Esophagus squamous epithelium (tissue), 5 donors: ENCODE measurements at regions not wholly inside any gene's neighbourhood (a gene's known extent, or its start where the extent isn't known, plus 50 kb on each side); places are given as distances from the start of the nearest gene placed in this dataset.

Experiments used
- DNase-seq: peaks from one replicate; lab custom pipeline; 2025; lab: John Stamatoyannopoulos, UW
- H3K27ac ChIP-seq, 4 donors: fragments of 200-600 bp; sonication (generic); one replicate each; pipeline ENCODE4 v1.5.1; 2016 to 2019; ENCODE audit warnings: mild to moderate bottlenecking in 1 of 4
- H3K27me3 ChIP-seq, 4 donors: fragments of 200-600 bp; sonication (generic); 1 replicate in 3 of 4; 2 replicates in 1 of 4; pipeline versions ENCODE4 v1.5.1 to v1.6.0; 2017 to 2021; ENCODE audit warnings: antibody characterized with exemption in 1 of 4
- H3K36me3 ChIP-seq, 3 donors: fragments of 200-600 bp; sonication (generic); one replicate each; pipeline ENCODE4 v1.5.1; 2016 to 2019
- H3K4me1 ChIP-seq, 3 donors: fragments of 200-600 bp; sonication (generic); one replicate each; pipeline ENCODE4 v1.5.1; 2017 to 2019
- H3K4me3 ChIP-seq, 4 donors: fragments of 200-600 bp; sonication (generic); 1 replicate in 3 of 4; 2 replicates in 1 of 4; pipeline ENCODE4 v1.5.1; 2016 to 2019; ENCODE audit warnings: mild to moderate bottlenecking in 2 of 4, moderate library complexity in 1 of 4
- H3K9me3 ChIP-seq, 3 donors: fragments of 200-600 bp; sonication (generic); one replicate each; pipeline ENCODE4 v1.5.1; 2016 to 2019
- POLR2A ChIP-seq, 4 donors: fragments of 450-650 bp; IDR thresholded peaks; one replicate each; pipeline ENCODE4 v1.6.1; 2017; ENCODE audit warnings: antibody characterized with exemption in 4 of 4, mild to moderate bottlenecking in 4 of 4, moderate library complexity in 3 of 4
- WGBS, 2 donors: methylation state at CpG; one replicate each; pipeline ENCODE4 v1.1.5; 2018; 5-methylcytosine and 5-hydroxymethylcytosine counted together
- intact Hi-C: fragments of 100-400 bp; cut with DNase I; formaldehyde crosslinking; loops from one replicate; pipeline ENCODE4 v1.15.0; 2022
- TF ChIP-seq, protein P1 (sequence below), 6 experiments: fragments of 450-650 bp in 4 of 6; fragments of 200-600 bp in 2 of 6; sonication (generic) in 2 of 6; IDR thresholded peaks; one replicate each; pipeline ENCODE4 v1.5.1; 2016 to 2019; ENCODE audit warnings: antibody characterized with exemption in 6 of 6, mild to moderate bottlenecking in 4 of 6, moderate library complexity in 4 of 6
- donor health status: DM: yes; HTN: yes; CAD: no.

DNA sequence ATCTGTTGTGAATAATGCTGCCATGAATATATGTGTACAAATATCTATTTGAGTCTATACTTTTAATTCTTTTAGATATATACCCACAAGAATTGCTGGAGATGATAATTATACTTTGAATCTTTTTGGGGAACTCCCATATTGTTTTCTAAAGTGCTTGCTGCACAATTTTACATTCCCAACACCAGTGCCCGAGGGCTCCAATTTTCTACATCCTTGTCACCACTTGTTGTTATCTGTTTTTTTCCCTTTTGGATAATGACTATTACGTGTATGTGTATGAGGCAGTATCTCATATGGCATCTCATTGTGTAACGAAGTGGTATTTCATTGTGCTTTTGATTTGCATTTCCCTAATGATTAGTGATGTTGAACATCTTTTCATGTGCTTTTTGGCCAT is 127.1 kb downstream of the SUDS3 start:
- Histone ChIP-seq H3K9me3 (no peaks in the 10 kb centered on the region), H3K4me3 (no peak overlapping the region), H3K36me3 (no peaks in the 10 kb centered on the region), H3K27me3 (no peaks in the 10 kb centered on the region), H3K27ac (no peak overlapping the region), H3K4me1 (no peaks in the 10 kb centered on the region)
- DNase-seq: no peak
- 76 to 78% methylated on average over 3 of the region's 3 CpGs for WGBS, 2 donors
- intact Hi-C loops: no loop called here
- TF ChIP-seq, protein P1, sequence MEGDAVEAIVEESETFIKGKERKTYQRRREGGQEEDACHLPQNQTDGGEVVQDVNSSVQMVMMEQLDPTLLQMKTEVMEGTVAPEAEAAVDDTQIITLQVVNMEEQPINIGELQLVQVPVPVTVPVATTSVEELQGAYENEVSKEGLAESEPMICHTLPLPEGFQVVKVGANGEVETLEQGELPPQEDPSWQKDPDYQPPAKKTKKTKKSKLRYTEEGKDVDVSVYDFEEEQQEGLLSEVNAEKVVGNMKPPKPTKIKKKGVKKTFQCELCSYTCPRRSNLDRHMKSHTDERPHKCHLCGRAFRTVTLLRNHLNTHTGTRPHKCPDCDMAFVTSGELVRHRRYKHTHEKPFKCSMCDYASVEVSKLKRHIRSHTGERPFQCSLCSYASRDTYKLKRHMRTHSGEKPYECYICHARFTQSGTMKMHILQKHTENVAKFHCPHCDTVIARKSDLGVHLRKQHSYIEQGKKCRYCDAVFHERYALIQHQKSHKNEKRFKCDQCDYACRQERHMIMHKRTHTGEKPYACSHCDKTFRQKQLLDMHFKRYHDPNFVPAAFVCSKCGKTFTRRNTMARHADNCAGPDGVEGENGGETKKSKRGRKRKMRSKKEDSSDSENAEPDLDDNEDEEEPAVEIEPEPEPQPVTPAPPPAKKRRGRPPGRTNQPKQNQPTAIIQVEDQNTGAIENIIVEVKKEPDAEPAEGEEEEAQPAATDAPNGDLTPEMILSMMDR (IDR thresholded peaks at IDR 0.05): no peak
- no peak for TF ChIP-seq POLR2A (IDR thresholded peaks at IDR 0.05)

DNA sequence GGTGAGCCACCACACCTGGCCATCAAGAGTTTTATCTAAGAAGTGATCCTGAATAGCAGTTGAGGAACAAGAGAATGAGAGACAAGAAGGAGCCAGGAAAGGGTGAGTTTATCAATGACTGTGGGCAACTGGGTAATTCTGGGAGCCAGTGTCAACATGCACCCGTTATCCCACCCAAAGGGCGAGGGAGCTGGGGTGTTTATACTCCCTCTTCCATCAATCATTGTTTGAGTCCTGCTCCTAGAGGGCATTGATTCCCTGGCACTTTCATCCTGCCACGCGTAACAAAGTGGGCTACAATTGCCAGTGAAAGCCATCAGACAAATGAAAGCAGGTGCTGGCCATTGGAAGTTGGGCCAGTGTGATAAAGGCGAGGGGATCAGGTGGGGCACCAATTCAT is 136.3 kb downstream of the SUDS3 start:
- 53 to 68% methylated on average over 5 of the region's 5 CpGs for WGBS, 2 donors
- TF ChIP-seq POLR2A (IDR thresholded peaks at IDR 0.05): no peak
- TF ChIP-seq, protein P1 (IDR thresholded peaks at IDR 0.05): no peak
- Histone ChIP-seq H3K4me3 (no peak overlapping the region), H3K9me3 (no peaks in the 10 kb centered on the region), H3K36me3 (no peaks in the 10 kb centered on the region), H3K27ac (no peak overlapping the region), H3K4me1 (no peaks in the 10 kb centered on the region), H3K27me3 (no peaks in the 10 kb centered on the region)
- no peak for DNase-seq
- intact Hi-C loops: no loop called here

DNA sequence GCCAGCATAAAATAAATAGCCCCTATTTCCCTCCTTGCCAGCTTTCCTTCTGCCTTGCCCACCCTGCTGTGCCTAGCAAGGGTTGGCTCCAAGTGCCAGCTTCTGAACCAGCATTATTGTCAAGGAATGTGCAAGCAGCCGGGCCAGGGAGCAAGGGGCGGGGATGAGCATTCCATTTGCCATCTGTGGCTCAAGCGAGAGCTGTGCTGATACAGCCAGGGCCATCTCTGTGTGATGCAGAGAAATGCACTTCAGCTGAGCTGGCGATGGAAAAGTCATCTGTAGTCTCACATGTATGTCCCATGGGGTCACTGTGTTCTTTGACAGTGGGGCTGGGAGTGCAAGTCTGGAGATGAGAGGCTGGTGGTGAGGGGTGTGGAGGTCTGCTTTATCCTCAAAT is 137.3 kb downstream of the SUDS3 start:
- TF ChIP-seq POLR2A (IDR thresholded peaks at IDR 0.05): no peak
- TF ChIP-seq, protein P1 (IDR thresholded peaks at IDR 0.05): no peak
- WGBS, 2 donors: 67% methylated on average over 3 of the region's 4 CpGs; no CpG with 5 or more reads in 1 of the 2 donors
- DNase-seq: no peak
- intact Hi-C loops: no loop called here
- H3K27me3 ChIP-seq: no peaks in the 10 kb centered on the region
- H3K9me3 ChIP-seq: no peaks in the 10 kb centered on the region
- no peak overlapping the region for H3K27ac ChIP-seq
- H3K36me3 ChIP-seq: no peaks in the 10 kb centered on the region
- H3K4me1 ChIP-seq: no peaks in the 10 kb centered on the region
- H3K4me3 ChIP-seq: no peak overlapping the region

DNA sequence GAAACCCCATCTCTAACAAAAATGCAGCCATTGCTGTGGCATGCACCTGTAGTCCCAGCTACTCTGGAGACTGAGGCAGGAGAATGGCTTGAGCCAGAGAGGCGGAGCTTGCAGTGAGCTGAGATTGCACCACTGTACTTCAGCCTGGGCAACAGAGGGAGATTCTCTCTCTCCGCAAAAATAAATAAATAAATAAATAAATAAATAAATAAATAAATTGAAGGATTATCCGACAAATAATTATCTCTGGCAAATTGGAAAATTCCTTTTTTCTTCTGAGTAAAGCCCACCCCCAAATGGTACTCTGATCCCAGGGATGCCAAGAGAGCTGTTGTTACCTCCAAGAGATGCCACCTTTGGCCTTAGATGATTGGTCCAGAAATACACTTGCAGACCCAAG is 137.9 kb downstream of the SUDS3 start:
- intact Hi-C loops: no loop called here
- 83 to 84% methylated on average over 3 of the region's 3 CpGs for WGBS, 2 donors
- no peaks in the 10 kb centered on the region for H3K4me1 ChIP-seq

DNA sequence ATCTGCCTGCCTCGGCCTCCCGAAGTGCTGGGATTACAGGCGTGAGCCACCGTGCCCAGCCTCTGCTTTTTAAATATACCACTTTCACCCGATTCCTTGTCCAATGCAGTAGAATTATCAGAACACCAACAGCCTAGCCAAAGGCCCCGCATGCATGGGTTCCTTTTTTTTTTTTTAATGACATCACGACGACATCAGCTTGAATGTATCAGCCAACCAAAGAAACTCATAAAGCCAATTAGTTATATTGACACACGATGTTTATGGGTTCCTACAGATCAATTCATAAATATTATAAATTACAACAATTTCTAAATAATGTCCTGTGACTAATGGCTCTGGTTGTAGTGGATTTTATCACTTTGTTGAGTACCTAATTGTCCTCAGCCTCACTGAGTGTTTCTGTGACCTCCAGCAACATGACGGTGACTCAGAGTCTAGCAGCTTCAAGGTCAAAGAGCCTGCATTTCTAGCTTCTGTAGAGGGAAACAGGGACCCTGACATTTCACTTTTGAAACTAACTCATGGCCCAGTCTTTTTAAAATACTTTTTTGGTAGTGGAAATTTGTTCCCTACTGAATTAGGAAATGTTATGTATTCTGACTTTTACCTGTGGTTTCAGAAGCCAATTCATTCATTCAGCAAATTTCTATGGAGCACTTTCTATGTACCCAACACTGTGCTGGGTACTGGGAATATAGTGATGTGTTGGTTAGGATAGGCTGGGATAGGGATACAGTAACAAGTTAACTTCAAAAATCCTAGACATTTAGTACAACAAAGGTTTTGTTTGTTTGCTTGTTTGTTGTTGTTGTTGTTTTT is 144.1 kb downstream of the SUDS3 start:
- WGBS, 2 donors: 77 to 84% methylated on average over 10 of the region's 10 CpGs
- intact Hi-C loops: no loop called here
- Histone ChIP-seq H3K4me3 (no peak overlapping the region), H3K9me3 (no peaks in the 10 kb centered on the region), H3K27me3 (no peaks in the 10 kb centered on the region), H3K27ac (no peak overlapping the region), H3K4me1 (no peaks in the 10 kb centered on the region), H3K36me3 (no peaks in the 10 kb centered on the region)
- no peak for TF ChIP-seq POLR2A (IDR thresholded peaks at IDR 0.05)
- TF ChIP-seq, protein P1 (IDR thresholded peaks at IDR 0.05): no peak
- no peak for DNase-seq

More for the DNA sequence above, 137.9 kb downstream of the SUDS3 start:
- no peak overlapping the region for H3K4me3 ChIP-seq
- no peaks in the 10 kb centered on the region for H3K27me3 ChIP-seq
- no peak for TF ChIP-seq POLR2A (IDR thresholded peaks at IDR 0.05)
- DNase-seq: no peak
- no peak overlapping the region for H3K27ac ChIP-seq
- no peaks in the 10 kb centered on the region for H3K9me3 ChIP-seq
- no peaks in the 10 kb centered on the region for H3K36me3 ChIP-seq
